Stromal cell of bone marrow (primary cell): ENCODE measurements at regions not wholly inside any gene's neighbourhood (a gene's known extent, or its start where the extent isn't known, plus 50 kb on each side); places are given as distances from the start of the nearest gene placed in this dataset.
A peak's percentile ranks its signal among the peaks of the same experiment; 100 is the strongest.

Experiments
- DNase-seq: peaks from one replicate; pipeline ENCODE4 v3.0.0-alpha.2; 2012; ENCODE audit warnings: low read depth

DNA sequence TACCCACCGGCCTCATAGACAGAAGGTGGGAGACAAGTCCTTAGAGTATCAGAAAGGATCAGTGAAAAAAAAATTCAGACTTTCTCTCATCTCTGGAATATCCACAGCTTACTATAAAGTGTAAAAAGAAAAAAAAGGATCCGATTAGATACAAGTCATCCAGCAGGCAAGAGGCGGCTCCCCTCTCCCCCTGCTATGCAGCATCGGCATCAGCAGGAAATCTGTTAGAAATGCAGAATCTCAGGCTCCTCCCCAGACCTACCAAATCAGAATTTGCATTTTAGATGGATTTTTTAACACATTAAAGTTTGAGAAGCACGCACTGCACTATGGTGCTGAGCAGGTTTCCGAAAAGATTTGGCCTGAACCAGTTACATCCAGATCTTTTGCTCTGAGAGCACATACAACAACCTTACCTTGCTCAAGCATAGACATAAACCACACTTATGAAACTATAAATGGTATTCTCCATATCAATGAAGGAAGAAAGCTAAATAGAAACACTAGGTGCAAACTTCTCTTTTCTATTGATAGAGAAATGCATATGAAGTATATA lies 117.0 kb upstream of the POU3F2 start:
- no peak for DNase-seq

GRCh38 chr6:98717988-98718387 lies 116.4 kb upstream of the POU3F2 start:
- no peak for DNase-seq

- DNase-seq = no peak
These were observed 109.8 kb upstream of the POU3F2 start for GRCh38 chr6:98724537-98724936.

DNA sequence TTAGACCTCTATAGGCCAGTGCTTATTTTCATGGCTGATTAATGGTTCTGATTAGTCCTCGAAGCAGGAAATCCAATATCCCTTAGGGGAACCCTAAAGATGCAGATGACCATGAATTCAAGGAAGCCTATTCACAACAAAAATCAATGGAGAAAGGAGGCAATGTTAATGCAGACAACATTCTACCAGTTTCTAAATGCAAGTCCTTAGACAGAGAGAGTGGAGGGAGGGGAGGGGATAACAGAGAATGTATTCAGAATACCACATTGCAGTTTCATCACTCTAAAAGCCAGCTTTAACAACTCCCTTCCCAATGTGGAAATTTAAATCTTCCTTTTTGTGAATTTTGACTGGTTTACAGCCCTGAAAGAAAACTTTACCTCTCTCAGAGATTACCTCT lies 87.1 kb upstream of the POU3F2 start:
- no peak for DNase-seq

DNA sequence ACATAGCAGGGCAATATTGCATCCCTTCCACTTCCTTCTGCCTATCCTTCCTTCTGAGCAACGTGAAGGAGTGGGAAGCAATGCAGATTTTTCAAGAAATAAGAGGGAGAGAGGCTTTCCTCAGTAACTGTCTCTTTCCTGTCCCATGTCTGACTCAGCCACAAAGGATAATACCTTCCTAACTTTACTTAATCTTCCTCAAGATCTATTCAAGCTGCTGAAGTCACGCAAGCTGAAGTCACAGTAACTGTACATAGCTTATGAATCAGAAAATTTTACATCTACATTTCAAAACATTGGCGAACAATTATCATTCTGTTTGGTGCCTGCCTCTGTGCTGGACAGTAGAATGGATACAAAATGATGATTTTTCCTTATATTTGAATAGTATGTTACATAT lies 86.4 kb upstream of the POU3F2 start:
- peak; percentile 2 for DNase-seq

DNA sequence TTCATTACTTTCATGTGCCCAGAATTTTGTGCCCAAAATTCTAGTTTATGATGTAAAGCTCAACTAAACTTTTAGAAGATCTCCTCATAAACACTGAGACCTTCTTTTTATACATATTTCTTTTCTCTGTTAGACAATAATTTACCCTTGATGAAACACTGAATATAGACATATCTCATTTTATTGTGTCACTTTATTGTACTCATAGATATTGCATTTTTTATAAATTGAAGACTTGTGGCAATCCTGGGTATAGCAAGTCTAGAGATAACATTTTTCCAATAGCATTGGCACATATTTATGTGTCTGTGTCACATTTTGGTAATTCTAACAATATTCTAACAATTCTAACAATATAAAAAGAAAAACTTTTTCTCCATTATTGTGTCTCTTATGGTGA lies 74.9 kb upstream of the POU3F2 start:
- no peak for DNase-seq

DNA sequence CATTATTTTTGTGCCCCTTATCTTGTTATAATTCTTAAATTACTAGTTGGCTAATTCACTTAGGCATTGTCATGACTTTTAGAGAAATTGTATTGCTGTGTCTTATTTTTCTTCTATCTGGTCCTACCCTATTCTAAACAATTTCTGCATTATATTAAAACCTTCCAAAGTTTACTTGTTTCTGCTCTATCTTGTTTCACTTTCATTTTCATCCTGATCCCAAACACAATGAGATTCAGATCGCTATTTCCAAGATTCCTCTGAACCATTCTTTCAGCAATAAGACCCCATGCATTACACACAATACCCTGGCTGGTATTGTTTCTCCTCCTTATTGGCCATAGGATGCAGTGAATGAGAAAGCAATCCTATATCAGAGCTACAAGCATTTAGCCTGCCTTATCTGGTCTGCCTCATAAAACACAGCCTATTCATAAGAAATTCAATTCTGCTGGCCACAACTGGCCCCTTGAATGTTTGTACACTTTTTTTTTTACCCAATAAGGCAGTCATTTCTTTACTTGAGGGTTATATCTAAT lies 69.9 kb upstream of the POU3F2 start:
- DNase-seq = no peak

- DNase-seq = no peak
These were observed 64.8 kb upstream of the POU3F2 start for GRCh38 chr6:98769546-98769945.

DNA sequence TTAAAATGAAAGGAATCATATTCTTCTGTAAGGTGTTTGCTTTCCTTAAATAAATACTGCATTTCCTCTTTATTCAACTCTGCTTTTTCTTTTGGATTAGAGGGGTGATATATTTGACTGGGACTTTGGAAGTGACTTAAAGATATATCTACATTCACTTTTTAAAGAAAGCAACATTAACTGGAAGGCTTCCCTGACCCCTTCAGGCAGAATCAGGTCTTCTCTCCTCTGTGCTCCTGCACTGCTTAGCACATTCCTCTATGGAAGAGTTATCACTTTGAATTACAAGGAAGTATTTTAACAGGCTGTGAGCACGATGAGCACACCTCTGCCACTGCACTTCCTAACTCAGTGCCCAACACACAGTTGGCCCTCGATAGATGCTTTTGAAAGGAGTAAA lies 59.2 kb upstream of the POU3F2 start:
- DNase-seq = no peak

DNA sequence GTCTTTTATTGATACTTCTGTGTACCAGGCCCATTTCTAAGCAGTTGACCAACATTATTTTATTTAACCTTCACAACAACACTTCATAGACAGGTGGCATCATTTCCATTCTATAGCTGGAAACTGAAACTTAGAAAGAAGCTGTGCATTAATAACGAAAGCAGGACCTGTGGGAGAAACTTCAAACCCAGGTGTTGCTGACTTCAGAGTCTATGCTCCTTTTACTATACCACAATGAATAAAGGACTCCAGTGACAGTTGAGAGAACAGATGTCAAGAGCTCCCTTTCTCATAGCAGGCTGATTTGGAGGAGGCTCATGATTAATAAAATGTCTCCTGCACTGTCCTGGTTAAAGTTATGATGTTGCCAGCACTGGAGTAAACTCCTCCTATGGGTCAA lies 56.6 kb upstream of the POU3F2 start:
- DNase-seq = no peak

DNA sequence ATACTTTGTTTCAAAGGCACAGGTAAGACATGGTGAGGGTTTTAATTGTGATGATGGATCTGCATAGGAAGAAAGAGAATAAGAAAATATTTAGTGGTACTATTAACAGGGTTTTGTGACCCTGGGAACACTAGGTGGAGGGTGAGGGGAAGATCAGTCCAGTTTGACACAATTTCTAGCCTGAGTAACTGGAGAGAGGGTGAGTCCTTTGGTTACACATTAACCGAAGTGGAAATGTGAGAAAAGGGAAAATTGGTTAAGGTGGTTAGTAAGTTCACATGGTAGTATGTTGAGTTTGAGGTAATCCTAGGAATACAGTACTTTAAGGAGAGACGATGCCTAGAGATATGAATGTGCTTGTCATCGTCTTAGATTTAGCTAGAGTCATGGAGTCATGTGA lies 54.8 kb upstream of the POU3F2 start:
- no peak for DNase-seq

DNA sequence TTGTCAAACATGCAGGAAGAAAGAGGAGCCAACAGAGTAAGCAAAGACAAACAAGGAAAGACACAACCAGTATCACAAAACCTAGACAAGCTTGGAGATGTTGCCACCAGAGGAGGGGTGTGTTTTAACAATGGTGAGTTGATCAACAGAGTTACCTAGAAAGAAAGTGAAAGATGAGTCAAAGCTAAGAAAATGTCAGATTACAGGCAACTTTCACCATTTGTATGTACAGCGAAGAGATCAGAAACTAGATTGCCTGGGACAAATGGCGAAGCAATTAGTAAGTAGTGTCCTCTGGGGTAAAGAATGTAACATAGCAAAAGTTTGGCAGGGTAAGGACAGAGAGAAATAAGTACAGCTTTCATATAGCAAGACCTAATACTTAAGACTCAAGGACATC lies 51.6 kb upstream of the POU3F2 start:
- DNase-seq = no peak

GRCh38 chr6:98783578-98783977 lies 50.8 kb upstream of the POU3F2 start:
- DNase-seq = no peak
